NCI-H146 treated with DMSO at 0.1 percent for 48 hours (cell line): ENCODE measurements at regions not wholly inside any gene's neighbourhood (a gene's known extent, or its start where the extent isn't known, plus 50 kb on each side); places are given as distances from the start of the nearest gene placed in this dataset.

Source experiments
- DNase-seq: peaks from one replicate; lab custom pipeline; 2025; ENCODE audit not compliant: unreplicated experiment; lab: John Stamatoyannopoulos, UW

DNA sequence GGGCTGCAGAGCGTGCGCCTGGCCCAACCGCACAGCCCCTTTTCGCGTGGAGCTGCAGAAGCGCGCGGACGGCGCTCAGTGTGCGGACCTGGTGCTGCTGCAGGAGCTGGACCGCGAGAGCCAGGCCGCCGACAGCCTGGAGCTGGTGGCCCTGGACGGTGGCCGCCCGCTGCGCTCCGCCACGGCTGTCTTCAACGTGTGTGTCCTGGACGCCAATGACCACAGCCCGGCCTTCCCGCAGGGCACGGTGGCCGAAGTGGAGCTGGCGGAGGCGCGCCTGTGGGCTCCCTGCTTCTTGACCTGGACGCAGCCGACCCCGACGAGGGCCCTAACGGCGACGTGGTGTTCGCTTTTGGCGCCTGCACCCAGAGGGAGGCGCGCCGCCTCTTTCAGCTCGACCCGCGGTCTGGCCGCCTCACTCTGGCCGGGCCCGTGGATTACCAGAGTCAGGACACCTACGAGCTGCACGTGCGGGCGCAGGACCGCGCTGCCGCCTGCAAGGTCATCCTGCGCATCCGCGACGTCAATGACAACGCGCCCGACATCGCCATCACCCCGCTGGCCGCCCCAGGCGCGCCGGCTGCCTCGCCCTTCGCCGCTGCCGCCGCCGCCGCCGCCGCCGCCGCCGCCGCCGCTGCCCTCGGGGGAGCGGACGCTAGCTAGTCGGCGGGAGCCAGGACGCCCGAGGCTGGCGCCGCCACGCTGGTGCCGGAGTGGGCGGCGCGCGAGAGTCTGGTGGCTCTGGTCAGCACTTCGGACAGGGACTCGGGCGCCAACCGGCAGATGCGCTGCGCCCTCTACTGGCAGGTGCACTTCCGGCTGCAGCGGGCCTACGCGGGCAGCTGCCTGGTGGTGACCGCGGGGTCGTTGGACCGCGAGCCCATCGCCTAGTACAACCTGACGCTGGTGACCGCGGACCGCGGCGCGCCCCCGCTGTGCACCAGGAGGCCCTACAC is 172.2 kb downstream of the OLFM4 start:
- DNase-seq: no peak

DNA sequence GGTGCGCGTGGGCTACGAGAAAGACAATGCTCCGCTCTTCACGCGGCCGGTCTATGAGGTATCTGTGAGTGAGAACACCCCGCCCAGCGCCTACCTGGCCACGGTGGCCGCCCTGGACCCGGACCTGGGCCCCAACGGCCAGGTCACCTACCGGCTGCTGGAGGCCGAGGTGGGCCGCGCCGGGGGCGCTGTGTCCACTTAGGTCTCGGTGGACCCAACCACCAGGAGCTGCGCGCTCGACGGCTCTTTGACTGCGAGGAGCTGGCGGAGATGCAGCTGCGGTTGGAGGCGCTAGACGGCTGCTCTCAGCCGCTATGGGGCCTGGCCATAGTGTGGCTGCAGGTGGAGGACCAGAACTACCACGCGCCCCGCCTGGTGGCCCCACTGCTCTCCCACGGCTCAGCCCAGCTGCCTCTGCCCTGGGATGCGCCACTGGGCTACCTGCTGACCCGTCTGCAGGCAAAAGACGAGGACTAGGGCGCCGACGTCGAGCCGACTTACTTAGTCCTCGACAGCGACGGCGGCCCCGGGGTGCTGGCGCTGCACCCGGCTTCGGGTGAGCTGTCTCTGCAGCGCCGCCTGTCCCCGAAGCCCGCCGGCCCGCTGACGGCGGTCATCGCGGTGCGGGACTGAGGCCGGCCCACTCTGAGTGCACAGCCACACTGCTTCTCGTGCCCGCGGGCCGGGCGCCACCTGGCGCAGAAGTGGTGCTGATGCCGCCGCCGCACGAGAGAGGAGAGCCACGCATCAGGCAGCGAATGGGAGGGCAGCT is 173.0 kb downstream of the OLFM4 start:
- DNase-seq: no peak

GRCh38 chr13:53204598-53204997 is 176.0 kb downstream of the OLFM4 start:
- no peak for DNase-seq

GRCh38 chr13:53206455-53206854 is 177.8 kb downstream of the OLFM4 start:
- DNase-seq: peak; percentile 34

- no peak for DNase-seq
These were observed 178.9 kb downstream of the OLFM4 start for GRCh38 chr13:53207556-53207955.

- DNase-seq: no peak
These were observed 185.8 kb downstream of the OLFM4 start for GRCh38 chr13:53214433-53214832.

- no peak for DNase-seq
These were observed 186.9 kb downstream of the OLFM4 start for GRCh38 chr13:53215563-53215962.

DNA sequence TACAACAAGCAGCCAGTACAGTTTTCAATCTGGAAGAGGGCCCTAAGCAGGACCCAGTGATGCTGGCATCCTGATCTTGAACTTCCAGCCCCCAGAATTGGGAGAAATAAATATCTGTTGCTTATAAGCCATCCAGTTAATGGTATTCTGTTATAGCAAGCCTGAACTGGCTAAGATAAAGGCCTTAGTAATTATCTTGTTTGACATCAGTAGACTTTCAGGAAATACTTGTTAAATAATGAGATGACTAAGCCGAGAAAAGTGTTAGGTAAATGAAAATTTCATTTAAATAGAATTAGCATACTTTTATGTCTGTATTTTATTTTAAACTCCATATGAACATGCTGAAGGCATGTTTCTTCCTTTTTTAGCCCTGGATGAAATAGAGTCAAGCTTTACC is 188.2 kb downstream of the OLFM4 start:
- DNase-seq: no peak

DNA sequence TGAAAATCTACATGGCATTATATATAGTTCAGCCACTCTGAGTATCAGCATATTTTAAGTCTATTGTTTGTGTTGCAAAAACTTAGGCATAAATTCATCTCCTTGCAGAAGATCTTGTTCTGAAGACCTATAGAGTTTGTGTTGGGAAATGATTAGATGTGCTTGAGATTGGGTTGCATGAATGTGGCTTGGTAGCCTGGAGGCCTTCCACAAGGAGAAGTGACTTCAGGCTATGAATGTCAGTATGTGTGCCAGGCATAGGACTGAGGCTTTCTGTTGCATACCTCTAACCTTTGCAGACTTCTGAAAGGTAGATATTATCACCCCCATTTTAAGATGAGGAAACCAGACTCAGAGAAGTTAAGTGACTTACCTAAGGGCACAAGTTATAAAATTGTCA is 188.6 kb downstream of the OLFM4 start:
- no peak for DNase-seq

DNA sequence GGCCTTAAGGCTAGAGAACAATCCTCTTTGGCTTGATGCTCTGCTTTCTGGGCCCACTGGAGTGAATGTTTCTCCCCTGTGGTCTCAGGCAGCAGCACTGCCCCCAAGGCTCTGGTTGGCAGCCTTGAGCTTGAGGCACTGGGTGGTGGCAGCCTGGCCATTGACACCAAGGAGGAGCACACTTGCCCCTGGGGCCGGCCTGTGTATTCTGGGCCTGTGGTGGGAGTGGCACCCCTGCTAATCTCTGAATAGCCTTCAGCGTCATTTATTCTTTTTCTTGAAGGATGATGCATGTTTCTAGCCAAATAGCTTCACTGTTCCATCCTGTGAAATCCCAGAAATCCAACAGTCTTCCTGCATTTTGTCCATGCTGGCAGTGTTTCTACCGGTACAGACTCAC is 191.4 kb downstream of the OLFM4 start:
- no peak for DNase-seq

DNA sequence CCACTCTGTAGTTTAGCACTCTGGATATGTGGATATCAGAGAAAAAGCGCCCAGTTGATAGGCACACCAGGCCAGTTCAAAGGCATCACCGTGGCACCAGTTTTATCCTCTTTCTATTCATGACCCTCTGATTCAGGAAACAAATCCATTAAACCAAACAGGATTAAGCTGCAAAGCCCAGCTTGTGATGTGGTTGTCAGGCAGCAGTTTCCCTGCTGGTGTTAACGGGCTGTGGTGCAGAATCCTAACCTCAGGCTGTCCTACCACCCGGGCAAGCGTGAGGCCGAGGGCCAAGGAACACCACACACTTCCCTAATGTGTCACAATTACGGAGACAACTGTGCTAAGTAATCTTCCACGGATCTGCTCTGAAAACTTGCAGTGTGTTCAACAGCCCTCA is 209.1 kb downstream of the OLFM4 start:
- no peak for DNase-seq

- no peak for DNase-seq
These were observed 209.6 kb downstream of the OLFM4 start for GRCh38 chr13:53238261-53238660.

GRCh38 chr13:53240401-53241025 is 211.9 kb downstream of the OLFM4 start:
- DNase-seq: no peak

GRCh38 chr13:53241891-53242348 is 213.3 kb downstream of the OLFM4 start:
- DNase-seq: peak; percentile 82

DNA sequence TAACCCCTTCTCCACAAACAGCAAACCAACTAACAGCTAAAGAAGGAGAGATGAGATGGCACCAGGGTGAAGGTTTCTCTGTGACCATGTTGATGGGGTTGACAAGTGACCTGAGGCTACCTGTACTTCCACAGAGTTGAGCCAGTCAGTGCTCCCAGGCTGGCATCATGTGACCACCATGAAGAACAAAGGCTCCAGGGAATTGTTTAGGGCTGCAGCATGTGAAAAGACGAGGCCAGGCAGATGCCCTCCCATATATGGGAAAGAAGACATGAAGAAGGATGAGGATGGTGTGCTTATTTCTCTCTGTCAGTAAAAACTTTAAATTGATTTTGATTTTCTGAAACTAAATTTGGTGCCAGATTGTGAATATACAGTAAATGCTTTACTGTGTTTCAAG is 220.6 kb downstream of the OLFM4 start:
- DNase-seq: no peak

GRCh38 chr13:53250272-53250875 is 221.8 kb downstream of the OLFM4 start:
- peak; percentile 86 for DNase-seq

GRCh38 chr13:53250977-53251376 is 222.4 kb downstream of the OLFM4 start:
- DNase-seq: no peak

DNA sequence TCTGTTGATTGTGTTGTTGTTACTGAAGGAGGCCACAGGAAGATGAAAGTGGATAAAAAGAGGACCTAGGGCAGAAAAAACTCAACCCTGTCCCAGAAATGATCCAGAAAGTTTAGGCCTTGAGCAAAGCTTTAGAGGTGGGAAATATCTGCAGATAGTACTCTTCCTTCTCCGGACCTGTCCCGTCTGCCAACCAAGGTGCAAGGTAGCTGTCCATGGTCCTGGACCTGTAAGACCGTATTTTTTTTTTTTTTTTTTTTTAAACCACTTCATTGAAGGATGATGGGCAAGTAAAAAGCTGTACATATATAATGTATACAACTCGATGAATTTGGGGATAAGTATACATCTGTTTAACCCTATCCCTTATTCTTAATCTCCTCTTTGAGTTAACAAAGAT is 225.9 kb downstream of the OLFM4 start:
- no peak for DNase-seq

DNA sequence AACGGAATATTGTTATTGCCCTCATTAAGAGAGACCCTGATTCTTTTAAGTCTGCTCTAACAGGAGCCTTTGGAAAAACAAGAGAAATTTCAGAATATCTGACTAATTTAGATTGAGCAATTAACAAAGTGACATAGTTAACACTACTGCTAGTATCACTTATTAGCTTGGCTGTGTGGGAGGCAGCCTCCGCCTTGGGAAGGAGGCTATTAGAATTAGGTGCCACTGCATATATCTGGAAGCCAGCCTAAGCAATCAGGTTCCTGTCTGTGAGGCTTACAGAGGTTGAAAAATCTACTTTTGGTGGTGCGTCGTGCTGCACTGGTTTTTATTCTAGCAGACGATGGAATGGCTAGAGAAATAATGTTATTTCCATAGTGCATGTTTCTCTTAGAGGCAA is 227.2 kb downstream of the OLFM4 start:
- no peak for DNase-seq

DNA sequence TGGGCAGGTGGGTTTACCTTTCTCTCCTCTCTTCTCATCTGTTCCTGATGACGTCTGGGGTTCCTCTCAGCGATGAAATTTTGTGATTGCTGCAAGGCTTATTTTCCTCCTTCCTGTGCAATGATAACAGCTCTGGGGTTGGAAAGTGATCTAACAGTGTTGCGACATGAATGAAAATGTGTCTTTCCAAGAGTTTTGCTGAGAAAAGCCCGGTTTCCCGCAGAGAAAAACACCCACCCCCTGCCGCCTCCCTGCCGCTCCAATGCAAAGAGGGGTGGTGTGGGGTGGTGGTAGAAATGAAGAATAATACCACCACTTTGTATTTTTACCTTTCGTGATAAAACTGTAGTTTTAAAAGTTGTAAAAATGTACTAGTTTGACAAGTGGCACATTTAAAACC is 232.0 kb downstream of the OLFM4 start:
- no peak for DNase-seq

GRCh38 chr13:53264751-53265385 is 236.3 kb downstream of the OLFM4 start:
- no peak for DNase-seq
